H1 (cell line): ENCODE measurements at regions not wholly inside any gene's neighbourhood (a gene's known extent, or its start where the extent isn't known, plus 50 kb on each side); places are given as distances from the start of the nearest gene placed in this dataset.

ENCODE experiments used
- CTCF ChIA-PET: fragments of 300-600 bp; sonication (Branson Sonifier 250); formaldehyde crosslinking; loops from one replicate; lab custom pipeline; 2021; ENCODE audit not compliant: partially characterized antibody; lab: Charles Lee
- POLR2A ChIA-PET: fragments of 300-600 bp; sonication (Branson Sonifier 250); formaldehyde crosslinking; loops from one replicate; lab custom pipeline; 2021; ENCODE audit warnings: inconsistent platforms; ENCODE audit not compliant: partially characterized antibody; lab: Charles Lee
- DNase-seq, 2 experiments: peaks; one replicate each; pipeline versions ENCODE4 v3.0.0 to v3.0.0-alpha.2; 2010 to 2022; ENCODE audit warnings: low spot score in 2 of 2, low read depth in 1 of 2, mixed read lengths in 1 of 2
- FAIRE-seq: peaks from 2 replicates; lab custom pipeline; 2011; peaks lifted over from hg19 to GRCh38; lab: Jason Lieb, UNC
- H2AFZ ChIP-seq: 2 replicates; pipeline ENCODE4 v1.8.1; 2012; ENCODE audit warnings: low read length, inconsistent platforms
- H2AK5ac ChIP-seq: 2 replicates; pipeline ENCODE4 v1.6.1; 2013; ENCODE audit warnings: low read depth, low read length
- H2BK120ac ChIP-seq: replicated peaks from 2 replicates; pipeline ENCODE3; 2013; ENCODE audit warnings: low read depth, low read length, inconsistent platforms
- H2BK12ac ChIP-seq: 2 replicates; pipeline ENCODE4 v1.6.1; 2013; ENCODE audit warnings: low read depth, low read length
- H2BK15ac ChIP-seq: 2 replicates; pipeline ENCODE4 v1.6.1; 2013; ENCODE audit warnings: low read length
- H2BK20ac ChIP-seq: 2 replicates; pipeline ENCODE4 v1.6.1; 2013; ENCODE audit warnings: low read length
- H2BK5ac ChIP-seq: 2 replicates; pipeline ENCODE4 v1.6.1; 2013; ENCODE audit warnings: low read depth, low read length
- H3K14ac ChIP-seq: 2 replicates; pipeline ENCODE4 v1.6.1; 2013; ENCODE audit warnings: inconsistent platforms; ENCODE audit not compliant: insufficient read length
- H3K18ac ChIP-seq: 2 replicates; pipeline ENCODE4 v1.6.1; 2013; ENCODE audit warnings: low read length; ENCODE audit errors: extremely low read depth
- H3K23ac ChIP-seq: 2 replicates; pipeline ENCODE4 v1.6.1; 2013; ENCODE audit warnings: inconsistent platforms; ENCODE audit not compliant: insufficient read length
- H3K23me2 ChIP-seq: 2 replicates; pipeline ENCODE4 v1.6.1; 2013; ENCODE audit warnings: low read depth, low read length
- H3K27ac ChIP-seq: 2 replicates; pipeline ENCODE4 v1.6.1; 2011; ENCODE audit warnings: low read depth, low read length, inconsistent platforms
- H3K27me3 ChIP-seq, 4 experiments: replicated peaks in 1 of 4; 1 replicate in 1 of 4; 2 replicates in 3 of 4; pipeline versions ENCODE4 v1.6.1 to v1.8.1; 2011 to 2013; ENCODE audit warnings: low read length in 3 of 4, mild to moderate bottlenecking in 3 of 4, inconsistent platforms in 2 of 4, mixed read lengths in 2 of 4, moderate library complexity in 1 of 4; ENCODE audit not compliant: control insufficient read depth in 3 of 4, insufficient read depth in 3 of 4; ENCODE audit errors: extremely low read depth in 1 of 4
- H3K36me3 ChIP-seq, 4 experiments: 2 replicates each; pipeline versions ENCODE4 v1.6.1 to v1.8.1; 2011 to 2013; ENCODE audit warnings: mild to moderate bottlenecking in 4 of 4, low read length in 3 of 4, moderate library complexity in 2 of 4, control low read depth in 1 of 4, inconsistent platforms in 1 of 4; ENCODE audit not compliant: insufficient read depth in 4 of 4, control insufficient read depth in 2 of 4
- H3K4ac ChIP-seq: replicated peaks from 2 replicates; pipeline ENCODE3; 2013; ENCODE audit warnings: low read length, low read depth, mixed read lengths, inconsistent platforms; ENCODE audit not compliant: insufficient read length
- H3K4me1 ChIP-seq, 4 experiments: replicated peaks in 1 of 4; 1 replicate in 1 of 4; 2 replicates in 3 of 4; pipeline versions ENCODE4 v1.6.1 to v1.8.1; 2011 to 2013; ENCODE audit warnings: low read length in 3 of 4, inconsistent platforms in 2 of 4, mixed read lengths in 1 of 4; ENCODE audit not compliant: insufficient read depth in 4 of 4, control insufficient read depth in 3 of 4
- H3K4me2 ChIP-seq, 2 experiments: 2 replicates each; pipeline versions ENCODE4 v1.6.1 to v1.8.1; 2011 to 2013; ENCODE audit warnings: low read depth in 2 of 2, low read length in 2 of 2, control low read depth in 1 of 2, inconsistent platforms in 1 of 2, mild to moderate bottlenecking in 1 of 2; ENCODE audit not compliant: insufficient read depth in 1 of 2
- H3K4me3 ChIP-seq, 4 experiments: fragments of 200-600, 300-600 bp in 1 of 4; sonication (generic), shearing (Covaris generic), sonication (Bioruptor Twin) in 1 of 4; 2 replicates each; pipeline versions ENCODE4 v1.5.1 to v1.8.1; 2011 to 2016; ENCODE audit warnings: low read length in 4 of 4, low read depth in 3 of 4, control low read depth in 2 of 4, inconsistent platforms in 2 of 4, mild to moderate bottlenecking in 2 of 4, mixed read lengths in 1 of 4, moderate library complexity in 1 of 4; ENCODE audit not compliant: insufficient read depth in 2 of 4; ENCODE audit errors: extremely low read depth in 1 of 4
- H3K56ac ChIP-seq: replicated peaks from 2 replicates; pipeline ENCODE3; 2013; ENCODE audit warnings: low read depth, mild to moderate bottlenecking, mixed read lengths, low read length, inconsistent platforms; ENCODE audit not compliant: insufficient read length
- H3K79me1 ChIP-seq: 2 replicates; pipeline ENCODE4 v1.6.1; 2013; ENCODE audit warnings: low read depth, low read length, control low read depth
- H3K79me2 ChIP-seq, 2 experiments: 2 replicates each; pipeline versions ENCODE4 v1.6.1 to v1.8.1; 2012 to 2013; ENCODE audit warnings: low read length in 2 of 2, mild to moderate bottlenecking in 2 of 2, inconsistent platforms in 1 of 2; ENCODE audit not compliant: insufficient read depth in 2 of 2, control insufficient read depth in 1 of 2
- H3K9ac ChIP-seq, 4 experiments: replicated peaks in 1 of 4; 1 replicate in 1 of 4; 2 replicates in 3 of 4; pipeline versions ENCODE4 v1.6.1 to v1.8.1; 2011 to 2013; ENCODE audit warnings: low read depth in 3 of 4, low read length in 3 of 4, control low read depth in 2 of 4, mild to moderate bottlenecking in 2 of 4, moderate library complexity in 2 of 4, inconsistent platforms in 1 of 4; ENCODE audit errors: extremely low read depth in 1 of 4
- H3K9me3 ChIP-seq, 2 experiments: 2 replicates each; pipeline versions ENCODE4 v1.6.1 to v1.8.1; 2012 to 2013; ENCODE audit warnings: mild to moderate bottlenecking in 2 of 2, moderate library complexity in 2 of 2, control low read depth in 1 of 2, inconsistent platforms in 1 of 2, low read depth in 1 of 2, low read length in 1 of 2, mixed read lengths in 1 of 2; ENCODE audit not compliant: insufficient read depth in 2 of 2
- H4K20me1 ChIP-seq, 2 experiments: replicated peaks in 1 of 2; 2 replicates each; pipeline versions ENCODE3 to v1.8.1; 2011 to 2013; ENCODE audit warnings: inconsistent platforms in 2 of 2, low read length in 2 of 2, mild to moderate bottlenecking in 1 of 2; ENCODE audit not compliant: insufficient read depth in 2 of 2, control insufficient read depth in 1 of 2
- H4K5ac ChIP-seq: 2 replicates; pipeline ENCODE4 v1.6.1; 2013; ENCODE audit warnings: low read length, low read depth, mixed read lengths, inconsistent platforms; ENCODE audit not compliant: insufficient read length
- H4K8ac ChIP-seq: 2 replicates; pipeline ENCODE4 v1.8.0; 2013; ENCODE audit warnings: mild to moderate bottlenecking, moderate library complexity, low read length, inconsistent platforms; ENCODE audit not compliant: insufficient read depth; ENCODE audit errors: extremely low read depth
- H4K91ac ChIP-seq: replicated peaks from 2 replicates; pipeline ENCODE3; 2013; ENCODE audit warnings: low read length, mixed read lengths, inconsistent platforms; ENCODE audit not compliant: insufficient read length
- FOSL1 ChIP-seq: IDR thresholded peaks from 2 replicates; pipeline ENCODE4 v1.6.1; 2011; ENCODE audit warnings: mild to moderate bottlenecking, low read depth, low read length, moderate library complexity; ENCODE audit not compliant: insufficient read depth
- GTF2F1 ChIP-seq: IDR thresholded peaks from 2 replicates; pipeline ENCODE4 v1.6.1; 2012; ENCODE audit warnings: low read depth, low read length, improper control_type of control experiment, borderline replicate concordance
- MAFK ChIP-seq: IDR thresholded peaks from 2 replicates; pipeline ENCODE4 v1.6.1; 2012; ENCODE audit warnings: low read depth, mild to moderate bottlenecking, improper control_type of control experiment, low read length
- SP1 ChIP-seq: IDR thresholded peaks from 2 replicates; pipeline ENCODE4 v1.6.1; 2011; ENCODE audit warnings: low read depth, low read length
- SUZ12 ChIP-seq: fragments of 200-600 bp; sonication (generic); IDR thresholded peaks from 2 replicates; pipeline ENCODE4 v1.6.1; 2012; ENCODE audit warnings: mild to moderate bottlenecking, inconsistent platforms, low read length, moderate library complexity, mixed read lengths
- TBP ChIP-seq: IDR thresholded peaks from 2 replicates; pipeline ENCODE4 v1.6.1; 2011; ENCODE audit warnings: low read depth, low read length, improper control_type of control experiment

DNA sequence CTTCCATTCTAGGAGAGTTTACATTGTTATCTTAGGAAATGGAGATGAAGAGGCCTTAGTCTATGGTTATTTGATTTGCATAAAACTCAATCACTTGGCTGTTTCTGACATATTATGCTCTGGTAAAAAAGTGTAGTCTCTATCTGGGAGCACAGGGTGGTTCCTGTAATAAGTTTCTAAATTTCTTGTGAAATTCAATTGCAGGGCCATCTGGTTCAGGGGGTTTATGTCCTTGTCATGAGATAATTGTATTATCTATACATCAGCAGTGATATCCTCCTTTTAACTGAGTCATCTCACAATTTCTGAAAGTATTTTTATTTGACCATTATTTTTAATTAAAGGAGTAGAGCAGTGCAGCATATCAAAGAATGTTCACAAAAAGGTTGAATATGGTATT, 203.3 kb downstream of the MFSD1 start:
- Histone ChIP-seq H3K4ac (no peak overlapping the region), H4K20me1 (no peaks in the 10 kb centered on the region), H2BK12ac (no peak overlapping the region), H4K91ac (no peak overlapping the region), H4K8ac (no peak overlapping the region), H3K36me3 (no peaks in the 10 kb centered on the region), H2AK5ac (no peak overlapping the region), H2BK15ac (no peak overlapping the region), H3K9me3 (no peaks in the 10 kb centered on the region), H3K56ac (no peak overlapping the region), H3K4me3 (no peak overlapping the region), H3K4me1 (no peaks in the 10 kb centered on the region), H2BK120ac (no peak overlapping the region), H3K23ac (no peak overlapping the region), H4K5ac (no peak overlapping the region), H3K27me3 (no peaks in the 10 kb centered on the region; a peak in 1 of 7 replicates), H3K79me2 (no peaks in the 10 kb centered on the region), H3K27ac (no peak overlapping the region), H3K18ac (no peak overlapping the region), H2BK20ac (no peak overlapping the region), H2AFZ (no peak overlapping the region), H3K79me1 (no peaks in the 10 kb centered on the region), H3K4me2 (no peak overlapping the region), H3K14ac (no peak overlapping the region), H2BK5ac (no peak overlapping the region), H3K23me2 (no peaks in the 10 kb centered on the region; the same call in 1 of the 2 replicates), H3K9ac (no peak overlapping the region)
- CTCF ChIA-PET = no interaction called here
- FAIRE-seq (no peak), DNase-seq (no peak)
- POLR2A ChIA-PET = no interaction called here
- TF ChIP-seq MAFK = no peak
- no peak for TF ChIP-seq SP1
- TF ChIP-seq FOSL1 = no peak
- TF ChIP-seq SUZ12 = no peak
- TF ChIP-seq GTF2F1 = no peak
- TF ChIP-seq TBP = no peak
